Chondrocyte (in vitro differentiated cells): ENCODE measurements at regions not wholly inside any gene's neighbourhood (a gene's known extent, or its start where the extent isn't known, plus 50 kb on each side); places are given as distances from the start of the nearest gene placed in this dataset.
A peak's percentile ranks its signal among the peaks of the same experiment; 100 is the strongest.

ENCODE experiments used
- DNase-seq: peaks from one replicate; pipeline ENCODE4 v3.0.0; 2021; ENCODE audit warnings: mixed read lengths, low spot score
- H3K27ac Mint-ChIP-seq: one replicate; pipeline ENCODE4 v1.8.0; 2021; ENCODE audit warnings: mild to moderate bottlenecking, moderate library complexity, mixed read lengths; ENCODE audit not compliant: unreplicated experiment
- H3K27me3 Mint-ChIP-seq: 2 replicates; pipeline ENCODE4 v1.8.0; 2021; ENCODE audit warnings: low read depth, mixed read lengths
- H3K36me3 Mint-ChIP-seq: 2 replicates; pipeline ENCODE4 v1.8.0; 2021; ENCODE audit warnings: low read depth, mixed read lengths
- H3K4me1 Mint-ChIP-seq: 2 replicates; pipeline ENCODE4 v1.8.0; 2021; ENCODE audit warnings: low read depth, mild to moderate bottlenecking, mixed read lengths
- H3K4me3 Mint-ChIP-seq: one replicate; pipeline ENCODE4 v1.8.0; 2021; ENCODE audit warnings: mild to moderate bottlenecking, moderate library complexity, mixed read lengths; ENCODE audit not compliant: unreplicated experiment
- H3K9me3 Mint-ChIP-seq: 2 replicates; pipeline ENCODE4 v1.8.0; 2021; ENCODE audit warnings: low read depth, mixed read lengths
- TF ChIP-seq, protein P1 (sequence below): fragments of 200-600 bp; sonication (generic); IDR thresholded peaks from 2 replicates; pipeline ENCODE4 v1.5.0; 2021; ENCODE audit warnings: antibody characterized with exemption, mild to moderate bottlenecking, moderate library complexity

GRCh38 chr6:91606148-91606901 lies 1019.5 kb upstream of the MAP3K7 start:
- no peaks in the 10 kb centered on the region for H3K9me3 Mint-ChIP-seq
- TF ChIP-seq, protein P1, sequence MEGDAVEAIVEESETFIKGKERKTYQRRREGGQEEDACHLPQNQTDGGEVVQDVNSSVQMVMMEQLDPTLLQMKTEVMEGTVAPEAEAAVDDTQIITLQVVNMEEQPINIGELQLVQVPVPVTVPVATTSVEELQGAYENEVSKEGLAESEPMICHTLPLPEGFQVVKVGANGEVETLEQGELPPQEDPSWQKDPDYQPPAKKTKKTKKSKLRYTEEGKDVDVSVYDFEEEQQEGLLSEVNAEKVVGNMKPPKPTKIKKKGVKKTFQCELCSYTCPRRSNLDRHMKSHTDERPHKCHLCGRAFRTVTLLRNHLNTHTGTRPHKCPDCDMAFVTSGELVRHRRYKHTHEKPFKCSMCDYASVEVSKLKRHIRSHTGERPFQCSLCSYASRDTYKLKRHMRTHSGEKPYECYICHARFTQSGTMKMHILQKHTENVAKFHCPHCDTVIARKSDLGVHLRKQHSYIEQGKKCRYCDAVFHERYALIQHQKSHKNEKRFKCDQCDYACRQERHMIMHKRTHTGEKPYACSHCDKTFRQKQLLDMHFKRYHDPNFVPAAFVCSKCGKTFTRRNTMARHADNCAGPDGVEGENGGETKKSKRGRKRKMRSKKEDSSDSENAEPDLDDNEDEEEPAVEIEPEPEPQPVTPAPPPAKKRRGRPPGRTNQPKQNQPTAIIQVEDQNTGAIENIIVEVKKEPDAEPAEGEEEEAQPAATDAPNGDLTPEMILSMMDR, result no peak
- H3K27ac Mint-ChIP-seq, result no peak overlapping the region
- H3K4me3 Mint-ChIP-seq, result no peak overlapping the region
- no peaks in the 10 kb centered on the region for H3K4me1 Mint-ChIP-seq
- H3K27me3 Mint-ChIP-seq, result no peaks in the 10 kb centered on the region
- DNase-seq, result no peak
- no peaks in the 10 kb centered on the region for H3K36me3 Mint-ChIP-seq

DNA sequence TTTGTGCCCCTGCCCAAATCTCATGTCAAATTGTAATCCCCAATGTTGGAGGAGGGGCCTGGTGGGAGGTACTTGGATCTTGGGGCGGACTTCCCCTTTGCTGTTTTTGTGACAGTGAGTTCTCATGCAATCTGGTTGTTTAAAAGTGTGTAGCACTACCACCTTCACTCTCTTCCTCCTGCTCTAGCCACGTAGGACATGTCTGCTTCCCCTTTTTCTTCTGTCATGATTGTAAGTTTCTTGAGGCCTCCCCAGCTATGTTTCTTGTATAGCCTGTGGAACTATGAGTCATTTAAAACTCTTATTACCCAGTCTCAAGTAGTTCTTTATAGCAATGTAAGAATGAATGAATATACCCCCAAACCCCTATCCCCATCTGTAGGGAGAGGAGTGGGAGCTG lies 1013.7 kb upstream of the MAP3K7 start:
- no peak overlapping the region for H3K27ac Mint-ChIP-seq
- no peaks in the 10 kb centered on the region for H3K27me3 Mint-ChIP-seq
- no peak overlapping the region for H3K4me3 Mint-ChIP-seq
- no peaks in the 10 kb centered on the region for H3K36me3 Mint-ChIP-seq
- H3K4me1 Mint-ChIP-seq, result peaks cover 8% of the 10 kb centered on the region
- TF ChIP-seq, protein P1, result no peak
- peaks cover 5% of the 10 kb centered on the region for H3K9me3 Mint-ChIP-seq
- no peak for DNase-seq

GRCh38 chr6:91590191-91590590 lies 1003.3 kb upstream of the MAP3K7 start:
- no peaks in the 10 kb centered on the region for H3K4me1 Mint-ChIP-seq
- peak; percentile 59 for DNase-seq
- H3K36me3 Mint-ChIP-seq, result peaks cover 8% of the 10 kb centered on the region
- H3K9me3 Mint-ChIP-seq, result peaks cover 26% of the 10 kb centered on the region
- TF ChIP-seq, protein P1, result no peak
- no peaks in the 10 kb centered on the region for H3K27me3 Mint-ChIP-seq
- H3K27ac Mint-ChIP-seq, result no peak overlapping the region
- H3K4me3 Mint-ChIP-seq, result no peak overlapping the region

GRCh38 chr6:91580635-91581034 lies 993.8 kb upstream of the MAP3K7 start:
- no peaks in the 10 kb centered on the region for H3K36me3 Mint-ChIP-seq
- H3K27me3 Mint-ChIP-seq, result no peaks in the 10 kb centered on the region
- H3K4me1 Mint-ChIP-seq, result peaks cover 2% of the 10 kb centered on the region
- TF ChIP-seq, protein P1, result no peak
- no peak overlapping the region for H3K27ac Mint-ChIP-seq
- no peak overlapping the region for H3K4me3 Mint-ChIP-seq
- no peak for DNase-seq
- H3K9me3 Mint-ChIP-seq, result no peaks in the 10 kb centered on the region

GRCh38 chr6:91575032-91575431 lies 988.2 kb upstream of the MAP3K7 start:
- Mint-ChIP-seq H3K27ac (no peak overlapping the region), H3K9me3 (no peaks in the 10 kb centered on the region), H3K4me3 (no peak overlapping the region), H3K27me3 (no peaks in the 10 kb centered on the region), H3K36me3 (no peaks in the 10 kb centered on the region), H3K4me1 (peaks cover 5% of the 10 kb centered on the region)
- no peak for DNase-seq
- TF ChIP-seq, protein P1, result no peak
